ENCODE measurements at regions not wholly inside any gene's neighbourhood (a gene's known extent, or its start where the extent isn't known, plus 50 kb on each side); places are given as distances from the start of the nearest gene placed in this dataset.

DNA sequence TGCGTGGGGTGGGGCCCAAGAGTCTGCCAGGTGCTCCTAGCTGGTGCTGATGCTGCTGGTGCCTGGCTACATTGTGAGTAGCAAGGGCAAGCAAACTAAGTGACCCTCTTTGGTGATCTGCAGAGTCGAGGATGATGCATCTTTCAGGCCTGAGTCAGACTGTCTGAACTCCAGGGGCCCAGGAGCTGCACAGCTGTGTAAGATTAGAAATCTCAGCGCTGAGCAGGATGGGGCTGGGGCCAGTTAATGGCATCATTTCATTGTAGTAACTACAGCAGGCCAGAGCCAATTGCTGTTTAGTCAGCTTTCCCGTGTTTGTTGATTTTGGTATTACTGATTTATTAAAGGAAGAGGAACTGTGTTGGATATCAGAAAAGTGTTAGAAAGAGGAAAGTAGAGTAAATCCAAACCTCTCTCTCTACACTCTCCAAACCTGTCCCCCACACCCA, 365.2 kb downstream of the PAX1 start:
- Histone ChIP-seq H4K20me1 (replicated peaks; ENCODE audit: control insufficient read depth, insufficient read depth, low read length) (no peaks in the 10 kb centered on the region), H3K79me2 (ENCODE audit: control insufficient read depth, insufficient read depth, low read length) (no peaks in the 10 kb centered on the region), H3K9ac (ENCODE audit: insufficient read depth in 1 of 2, low read depth in 2 of 2, low read length in 2 of 2) (no peak overlapping the region), H2AFZ (ENCODE audit: low read depth, low read length) (no peak overlapping the region), H3K4me1 (replicated peaks in 1 of 2; ENCODE audit: control insufficient read depth in 2 of 2, insufficient read depth in 2 of 2, low read length in 2 of 2) (no peaks in the 10 kb centered on the region), H3K4me2 (ENCODE audit: insufficient read depth, low read length) (no peak overlapping the region), H3K36me3 (ENCODE audit: control insufficient read depth, insufficient read depth, low read length) (no peaks in the 10 kb centered on the region), H3K27me3 (ENCODE audit: control insufficient read depth in 2 of 2, insufficient read depth in 2 of 2, low read length in 2 of 2) (no peaks in the 10 kb centered on the region), H3K27ac (ENCODE audit: extremely low read depth, low read depth, low read length) (no peak overlapping the region), H3K4me3 (no peak overlapping the region), H3K9me1 (ENCODE audit: control insufficient read depth, insufficient read depth, low read length) (no peaks in the 10 kb centered on the region), H3K9me3 (replicated peaks; ENCODE audit: control insufficient read depth, insufficient read depth, low read depth, low read length) (no peaks in the 10 kb centered on the region)
- no TSS peak for BruUV-seq (replicated peaks)
- in situ Hi-C loops (cut with MboI), result no loop called here
- no peak for DNase-seq (ENCODE audit: extremely low read depth in 1 of 4, low spot score in 3 of 4)
- FAIRE-seq, result no peak
- TF ChIP-seq ZNF282 (CRISPR knock-in tag; IDR thresholded peaks at IDR 0.05), result no peak
- intact Hi-C loops (cut with micrococcal nuclease), result no loop called here
- POLR2A ChIA-PET, result no interaction called here
- ATAC-seq, result no peak
- WGBS (ENCODE audit: insufficient coverage, low coverage, missing lambda C conversion rate), result 0% methylated on average over 4 of the region's 4 CpGs
- CTCF ChIA-PET (ENCODE audit: low intra/inter-chr PET ratio), result no interaction called here

- Histone ChIP-seq H4K20me1 (replicated peaks; ENCODE audit: control insufficient read depth, insufficient read depth, low read length) (no peaks in the 10 kb centered on the region), H2AFZ (ENCODE audit: low read depth, low read length) (no peak overlapping the region), H3K4me3 (no peak overlapping the region), H3K27me3 (ENCODE audit: control insufficient read depth in 2 of 2, insufficient read depth in 2 of 2, low read length in 2 of 2) (no peaks in the 10 kb centered on the region; a peak in 1 of 5 replicates), H3K9me3 (replicated peaks; ENCODE audit: control insufficient read depth, insufficient read depth, low read depth, low read length) (no peaks in the 10 kb centered on the region), H3K9ac (ENCODE audit: insufficient read depth in 1 of 2, low read depth in 2 of 2, low read length in 2 of 2) (no peak overlapping the region), H3K79me2 (ENCODE audit: control insufficient read depth, insufficient read depth, low read length) (no peaks in the 10 kb centered on the region), H3K9me1 (ENCODE audit: control insufficient read depth, insufficient read depth, low read length) (no peaks in the 10 kb centered on the region), H3K27ac (ENCODE audit: extremely low read depth, low read depth, low read length) (no peak overlapping the region), H3K4me2 (ENCODE audit: insufficient read depth, low read length) (no peak overlapping the region), H3K36me3 (ENCODE audit: control insufficient read depth, insufficient read depth, low read length) (no peaks in the 10 kb centered on the region), H3K4me1 (replicated peaks in 1 of 2; ENCODE audit: control insufficient read depth in 2 of 2, insufficient read depth in 2 of 2, low read length in 2 of 2) (no peaks in the 10 kb centered on the region)
- POLR2A ChIA-PET, result no interaction called here
- no TSS peak for BruUV-seq (replicated peaks)
- intact Hi-C loops (cut with micrococcal nuclease) (no loop called here), in situ Hi-C loops (cut with MboI) (no loop called here)
- no peak for DNase-seq (ENCODE audit: extremely low read depth in 1 of 4, low spot score in 3 of 4)
- CTCF ChIA-PET (ENCODE audit: low intra/inter-chr PET ratio), result no interaction called here
- FAIRE-seq, result no peak
- 11% methylated on average over 1 of the region's 1 CpG for WGBS (ENCODE audit: insufficient coverage, low coverage, missing lambda C conversion rate)
- ATAC-seq, result no peak
- TF ChIP-seq TCF3 (CRISPR knock-in tag; IDR thresholded peaks at IDR 0.05), result no peak
- no peak for TF ChIP-seq ZNF740 (CRISPR knock-in tag; IDR thresholded peaks at IDR 0.05)
- TF ChIP-seq ZNF740 (tag; IDR thresholded peaks at IDR 0.05), result no peak
- TF ChIP-seq NR2C2 (CRISPR knock-in tag; IDR thresholded peaks at IDR 0.05), result no peak
- no peak for TF ChIP-seq NR2C2 (tag; IDR thresholded peaks at IDR 0.05)
- TF ChIP-seq ZEB2 (IDR thresholded peaks at IDR 0.05), result no peak
- TF ChIP-seq RFX1 (IDR thresholded peaks at IDR 0.05), result no peak
- TF ChIP-seq TCFL5 (CRISPR knock-in tag; conservative IDR thresholded peaks at IDR 0.05), result no peak
- TF ChIP-seq, protein P1, sequence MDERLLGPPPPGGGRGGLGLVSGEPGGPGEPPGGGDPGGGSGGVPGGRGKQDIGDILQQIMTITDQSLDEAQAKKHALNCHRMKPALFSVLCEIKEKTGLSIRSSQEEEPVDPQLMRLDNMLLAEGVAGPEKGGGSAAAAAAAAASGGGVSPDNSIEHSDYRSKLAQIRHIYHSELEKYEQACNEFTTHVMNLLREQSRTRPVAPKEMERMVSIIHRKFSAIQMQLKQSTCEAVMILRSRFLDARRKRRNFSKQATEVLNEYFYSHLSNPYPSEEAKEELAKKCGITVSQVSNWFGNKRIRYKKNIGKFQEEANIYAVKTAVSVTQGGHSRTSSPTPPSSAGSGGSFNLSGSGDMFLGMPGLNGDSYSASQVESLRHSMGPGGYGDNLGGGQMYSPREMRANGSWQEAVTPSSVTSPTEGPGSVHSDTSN (CRISPR knock-in tag; IDR thresholded peaks at IDR 0.05; ENCODE audit: low read depth), result no peak
- TF ChIP-seq, protein P1 (tag; conservative IDR thresholded peaks at IDR 0.05; ENCODE audit: low read depth), result no peak
- no peak for TF ChIP-seq U2AF2 (optimal IDR thresholded peaks at IDR 0.05; ENCODE audit: low read depth, low read length)
- no peak for TF ChIP-seq HMG20A (CRISPR knock-in tag; conservative IDR thresholded peaks at IDR 0.05)
- TF ChIP-seq ARID1B (IDR thresholded peaks at IDR 0.05), result no peak
- no peak for TF ChIP-seq HIVEP1 (CRISPR knock-in tag; IDR thresholded peaks at IDR 0.05)
- TF ChIP-seq XRCC3 (IDR thresholded peaks at IDR 0.05), result no peak
These were observed 358.3 kb downstream of the PAX1 start for GRCh38 chr20:22063753-22064152.

All from K562 (cell line).